ENCODE measurements at regions not wholly inside any gene's neighbourhood (a gene's known extent, or its start where the extent isn't known, plus 50 kb on each side); places are given as distances from the start of the nearest gene placed in this dataset.

- TF ChIP-seq JUN (IDR thresholded peaks at IDR 0.05; ENCODE audit: borderline replicate concordance, insufficient read depth, insufficient read length, low read depth) (no peak), POLR2AphosphoS5 (IDR thresholded peaks at IDR 0.05; ENCODE audit: insufficient read depth, low read depth, low read length) (no peak)
Measured at GRCh38 chr5:155906046-155906445, 420.9 kb upstream of the SGCD start.

Measured in endothelial cell of umbilical vein (primary cell).